GM19372 (cell line): ENCODE measurements at regions not wholly inside any gene's neighbourhood (a gene's known extent, or its start where the extent isn't known, plus 50 kb on each side); places are given as distances from the start of the nearest gene placed in this dataset.
"Not testable (repeated sequence)": the region's sequence is repeated elsewhere in the genome, so short reads cannot be mapped to it uniquely, and the experiment has no call there.

Experiments
- ATAC-seq: cut with Tn5 transposase; IDR thresholded peaks from one replicate; pipeline ENCODE4 v1.9.1; 2021; ENCODE audit warnings: mild to moderate bottlenecking, low read depth, moderate library complexity; ENCODE audit not compliant: unreplicated experiment

GRCh38 chr5:56763711-56764466, 51.5 kb upstream of the MAP3K1 start:
- no peak for ATAC-seq

- ATAC-seq, result no peak
Observed at GRCh38 chr5:56763182-56763581, 52.2 kb upstream of the MAP3K1 start.

- ATAC-seq, result no peak
Observed at GRCh38 chr5:56761151-56761885, 54.0 kb upstream of the MAP3K1 start.

DNA sequence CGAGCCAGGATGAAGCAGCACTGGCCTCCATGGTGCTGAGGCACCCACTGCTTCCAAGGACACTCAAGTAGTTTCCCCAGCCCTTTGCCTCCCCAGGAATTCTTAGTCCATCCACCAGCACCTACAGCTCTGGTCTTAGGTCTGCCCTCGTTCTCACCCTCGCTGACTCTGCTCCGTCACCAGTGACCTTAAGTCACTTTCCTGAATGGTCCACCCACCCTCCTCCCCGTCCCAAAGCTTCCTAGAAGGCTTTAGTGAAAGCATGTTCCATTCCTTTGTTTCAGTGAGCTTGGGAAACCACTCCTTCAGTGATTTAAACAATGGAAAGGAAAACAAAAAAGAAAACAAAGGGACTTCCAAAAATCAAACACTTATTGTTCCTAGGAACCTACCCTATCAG, 54.6 kb upstream of the MAP3K1 start:
- no peak for ATAC-seq

GRCh38 chr5:56759521-56760216, 55.7 kb upstream of the MAP3K1 start:
- ATAC-seq, result no peak

GRCh38 chr5:56757077-56757476, 58.3 kb upstream of the MAP3K1 start:
- no peak for ATAC-seq

DNA sequence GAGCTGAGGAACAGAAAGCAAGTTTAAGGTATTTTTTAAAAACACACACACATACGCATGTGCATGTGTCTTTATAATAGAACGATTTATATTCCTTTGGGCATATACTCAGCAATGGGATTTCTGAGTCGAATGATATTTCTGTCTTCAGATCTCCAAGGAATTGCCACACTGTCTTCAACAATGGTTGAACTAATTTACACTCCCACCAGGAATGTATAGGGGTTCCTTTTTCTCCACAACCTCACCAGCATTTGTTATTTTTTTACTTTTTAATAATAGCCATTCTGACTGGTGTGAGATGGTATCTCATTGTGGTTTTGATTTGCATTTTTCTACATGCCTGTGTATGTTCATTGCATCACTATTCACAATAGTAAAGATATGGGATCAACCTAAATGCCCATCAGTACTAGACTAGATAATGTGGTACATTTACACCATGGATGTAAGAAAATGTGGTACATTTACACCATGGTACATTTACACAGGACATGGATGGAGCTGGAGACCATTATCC, 60.3 kb upstream of the MAP3K1 start:
- no peak for ATAC-seq

DNA sequence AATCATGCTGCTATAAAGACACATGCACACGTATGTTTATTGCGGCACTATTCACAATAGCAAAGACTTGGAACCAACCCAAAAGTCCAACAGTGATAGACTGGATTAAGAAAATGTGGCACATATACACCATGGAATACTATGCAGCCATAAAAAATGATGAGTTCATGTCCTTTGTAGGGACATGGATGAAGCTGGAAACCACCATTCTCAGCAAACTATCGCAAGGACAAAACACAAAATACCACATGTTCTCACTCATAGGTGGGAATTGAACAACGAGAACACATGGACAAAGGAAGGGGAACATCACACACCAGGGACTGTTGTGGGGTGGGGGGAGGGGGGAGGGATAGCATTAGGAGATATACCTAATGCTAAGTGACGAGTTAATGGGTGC, 61.8 kb upstream of the MAP3K1 start:
- not testable (repeated sequence) for ATAC-seq

GRCh38 chr5:56751572-56752313, 63.6 kb upstream of the MAP3K1 start:
- no peak for ATAC-seq

DNA sequence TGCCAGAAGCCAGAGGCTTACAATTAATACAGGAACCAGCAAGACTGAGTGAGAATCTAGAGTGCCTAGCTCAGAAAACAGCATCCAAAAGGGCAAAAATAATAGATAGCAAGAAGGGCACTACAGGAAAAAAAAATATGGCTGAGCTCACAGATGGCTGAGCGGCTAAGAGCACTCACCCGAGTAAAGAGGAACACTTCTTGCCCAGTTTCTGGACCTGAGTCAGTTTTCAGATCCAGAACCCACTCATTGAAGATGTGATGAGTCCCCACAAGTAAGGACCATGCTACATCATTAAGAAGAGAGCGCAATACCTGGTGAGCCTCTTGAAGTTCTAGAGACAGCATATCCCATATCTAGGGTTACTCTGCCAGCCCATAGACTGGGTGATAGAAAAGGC, 65.5 kb upstream of the MAP3K1 start:
- no peak for ATAC-seq

DNA sequence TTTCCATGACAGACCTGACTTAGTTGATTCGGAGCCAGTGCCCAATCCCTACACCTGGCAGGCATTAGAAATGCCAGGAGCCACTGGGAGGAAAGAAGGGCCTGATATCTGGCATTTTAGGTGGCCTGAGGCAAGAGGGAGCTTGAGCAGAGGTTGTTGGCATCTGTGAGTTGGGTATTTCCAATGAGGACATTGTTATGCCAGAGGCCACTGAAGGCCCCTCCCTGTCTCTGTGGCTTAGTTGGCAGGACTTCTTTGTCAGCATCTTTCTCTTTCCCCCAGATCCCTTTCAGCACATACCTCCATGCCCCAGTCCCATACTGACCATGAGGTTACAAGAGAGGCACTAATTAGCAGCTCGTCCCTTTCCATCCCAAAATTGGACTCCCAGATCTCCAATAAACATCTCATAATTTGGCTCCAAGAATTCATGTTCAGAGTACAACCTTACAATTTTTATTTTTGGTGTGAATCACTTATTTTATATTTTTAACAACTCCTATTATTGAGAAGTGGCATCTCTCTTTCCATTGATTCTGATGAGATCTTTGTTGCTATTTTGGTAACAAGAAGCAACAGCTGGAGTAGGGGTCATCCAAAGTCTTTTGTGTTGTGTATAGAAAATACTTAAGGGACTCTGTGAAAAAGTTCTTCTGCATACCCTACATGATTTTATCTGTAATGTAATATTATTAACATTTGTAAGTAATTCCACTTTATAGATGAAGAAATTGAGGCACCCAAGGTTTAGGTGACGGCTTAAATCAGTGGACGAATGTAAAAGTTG, 68.6 kb upstream of the MAP3K1 start:
- ATAC-seq, result no peak

- no peak for ATAC-seq
Observed at GRCh38 chr5:56745864-56746263, 69.5 kb upstream of the MAP3K1 start.

DNA sequence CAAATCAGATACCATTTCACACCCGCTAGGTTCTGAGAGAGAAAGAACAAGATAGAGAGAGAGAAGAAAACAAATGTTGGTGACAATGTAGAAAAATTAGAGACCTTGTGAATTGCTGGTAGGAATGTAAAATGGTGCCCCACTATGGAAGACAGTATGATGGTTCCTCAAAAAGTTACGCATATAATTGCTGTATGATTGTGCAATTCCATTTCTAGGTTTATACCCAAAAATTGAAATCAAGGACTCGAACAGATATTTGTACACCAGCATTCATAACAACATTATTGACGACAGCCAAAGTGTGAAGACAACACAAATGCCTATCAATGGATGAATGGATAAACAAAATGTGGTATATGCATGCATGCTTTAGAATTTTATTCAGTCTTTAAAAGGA, 74.5 kb upstream of the MAP3K1 start:
- no peak for ATAC-seq

- ATAC-seq, result no peak
Observed at GRCh38 chr5:56739990-56740389, 75.4 kb upstream of the MAP3K1 start.

GRCh38 chr5:56737951-56738606, 77.3 kb upstream of the MAP3K1 start:
- no peak for ATAC-seq

DNA sequence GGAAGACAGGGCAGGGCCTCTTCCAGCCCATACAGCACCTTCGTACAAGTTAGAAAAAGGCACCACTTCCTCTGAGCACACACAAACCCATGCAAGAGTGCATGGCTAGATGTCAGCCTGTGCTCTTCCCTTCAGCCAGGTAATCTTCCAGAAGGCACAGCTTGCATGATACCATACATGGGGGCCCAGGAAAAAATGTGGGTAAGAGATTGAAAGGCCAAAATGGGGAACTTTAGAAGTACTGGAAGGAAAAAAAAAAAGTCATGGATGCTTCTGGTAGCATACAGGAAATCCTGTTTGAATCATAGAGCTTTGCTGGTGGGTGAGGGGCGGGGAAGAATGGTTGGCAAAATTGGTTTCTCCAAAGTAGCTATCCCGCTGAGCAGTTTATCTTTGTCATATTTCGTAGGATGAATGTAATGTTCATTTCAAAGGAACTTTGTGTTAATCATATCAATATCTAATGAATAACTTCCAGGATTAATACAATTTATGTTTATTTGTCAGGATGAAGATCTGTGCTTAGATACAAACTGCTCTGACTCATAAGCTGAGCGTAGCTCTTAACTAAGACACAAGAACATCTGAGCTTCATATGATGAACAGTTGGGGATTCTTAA, 78.2 kb upstream of the MAP3K1 start:
- ATAC-seq, result no peak

- ATAC-seq, result no peak
Observed at GRCh38 chr5:56735849-56736641, 79.3 kb upstream of the MAP3K1 start.

GRCh38 chr5:56734091-56734694, 81.2 kb upstream of the MAP3K1 start:
- ATAC-seq, result no peak
